ENCODE measurements at regions not wholly inside any gene's neighbourhood (a gene's known extent, or its start where the extent isn't known, plus 50 kb on each side); places are given as distances from the start of the nearest gene placed in this dataset.

DNA sequence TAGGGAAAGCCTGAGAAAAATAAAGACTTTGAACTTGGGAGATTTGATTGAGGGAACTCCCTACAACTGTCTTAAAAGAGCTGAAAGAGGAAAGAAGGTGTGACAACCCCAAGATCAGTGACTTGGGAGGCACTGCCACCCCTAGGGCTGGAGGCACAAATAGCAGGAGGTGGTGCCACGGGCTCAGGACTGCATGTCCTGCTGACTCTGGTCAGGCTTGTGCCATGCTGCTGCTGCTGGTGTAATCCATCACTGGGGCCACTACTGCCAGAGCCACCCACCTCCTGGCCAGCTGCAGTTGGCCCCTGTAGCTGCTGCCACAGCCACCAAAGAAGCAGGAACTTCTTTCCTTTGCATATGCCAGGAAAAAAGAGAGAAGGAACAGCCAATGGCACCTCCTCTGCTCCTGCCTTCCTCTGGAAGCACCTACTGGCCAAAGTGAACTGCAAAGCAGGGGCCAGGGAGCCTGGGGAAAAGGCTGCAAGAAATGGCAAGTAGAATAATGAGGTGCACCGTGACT lies 730.3 kb downstream of the PTPRU start:
- H3K27me3 Mint-ChIP-seq (ENCODE audit: unreplicated experiment), result peaks cover 2% of the 10 kb centered on the region
- TF ChIP-seq, protein P1, sequence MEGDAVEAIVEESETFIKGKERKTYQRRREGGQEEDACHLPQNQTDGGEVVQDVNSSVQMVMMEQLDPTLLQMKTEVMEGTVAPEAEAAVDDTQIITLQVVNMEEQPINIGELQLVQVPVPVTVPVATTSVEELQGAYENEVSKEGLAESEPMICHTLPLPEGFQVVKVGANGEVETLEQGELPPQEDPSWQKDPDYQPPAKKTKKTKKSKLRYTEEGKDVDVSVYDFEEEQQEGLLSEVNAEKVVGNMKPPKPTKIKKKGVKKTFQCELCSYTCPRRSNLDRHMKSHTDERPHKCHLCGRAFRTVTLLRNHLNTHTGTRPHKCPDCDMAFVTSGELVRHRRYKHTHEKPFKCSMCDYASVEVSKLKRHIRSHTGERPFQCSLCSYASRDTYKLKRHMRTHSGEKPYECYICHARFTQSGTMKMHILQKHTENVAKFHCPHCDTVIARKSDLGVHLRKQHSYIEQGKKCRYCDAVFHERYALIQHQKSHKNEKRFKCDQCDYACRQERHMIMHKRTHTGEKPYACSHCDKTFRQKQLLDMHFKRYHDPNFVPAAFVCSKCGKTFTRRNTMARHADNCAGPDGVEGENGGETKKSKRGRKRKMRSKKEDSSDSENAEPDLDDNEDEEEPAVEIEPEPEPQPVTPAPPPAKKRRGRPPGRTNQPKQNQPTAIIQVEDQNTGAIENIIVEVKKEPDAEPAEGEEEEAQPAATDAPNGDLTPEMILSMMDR (IDR thresholded peaks at IDR 0.05; ENCODE audit: unreplicated experiment), result no peak
- H3K4me3 Mint-ChIP-seq (ENCODE audit: unreplicated experiment), result no peak overlapping the region
- no peaks in the 10 kb centered on the region for H3K9me3 Mint-ChIP-seq (ENCODE audit: unreplicated experiment)
- H3K4me1 Mint-ChIP-seq (ENCODE audit: unreplicated experiment), result peaks cover 12% of the 10 kb centered on the region
- H3K27ac Mint-ChIP-seq (ENCODE audit: unreplicated experiment), result no peak overlapping the region
- no peaks in the 10 kb centered on the region for H3K36me3 Mint-ChIP-seq (ENCODE audit: low read depth, unreplicated experiment)
- DNase-seq (ENCODE audit: low spot score), result no peak

DNA sequence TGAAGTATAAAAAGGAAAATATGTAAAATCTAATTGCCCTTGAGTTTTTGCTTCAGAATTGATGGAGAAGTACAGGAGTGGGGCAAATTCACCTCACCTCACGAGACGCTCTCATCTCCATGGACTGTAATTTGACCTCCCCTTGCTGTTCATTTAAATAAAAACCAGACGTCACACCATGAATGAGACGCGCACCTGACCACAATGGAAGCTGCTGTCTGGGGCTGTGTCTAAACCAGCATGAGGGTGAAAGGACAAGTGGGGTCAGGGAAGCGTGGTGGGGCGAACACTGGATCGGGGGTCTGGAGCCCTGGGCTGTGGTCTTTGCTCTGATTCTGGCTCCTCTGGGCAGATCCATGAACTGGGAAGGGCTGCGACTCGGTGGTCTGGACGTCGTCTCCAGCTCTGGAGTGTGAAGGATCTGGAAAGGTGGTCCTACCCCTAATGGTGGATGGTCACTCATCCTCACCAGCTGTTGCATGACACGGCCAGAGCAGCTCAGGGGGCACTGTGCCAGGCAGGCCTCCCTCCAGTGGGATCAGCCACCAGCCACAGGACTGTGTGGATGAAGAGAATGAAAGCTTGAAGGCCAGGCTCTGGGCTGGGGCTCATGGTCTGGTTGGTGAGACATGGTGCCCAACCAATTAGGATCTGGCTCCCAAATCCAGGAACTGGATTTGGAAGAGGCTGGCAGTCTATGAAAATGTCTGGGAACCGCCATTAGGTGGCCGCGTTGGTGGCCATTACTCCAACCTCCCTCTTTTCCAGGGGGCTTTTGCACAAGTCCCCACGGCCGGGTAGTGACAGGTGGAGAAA lies 728.6 kb downstream of the PTPRU start:
- no peak overlapping the region for H3K4me3 Mint-ChIP-seq (ENCODE audit: unreplicated experiment)
- TF ChIP-seq, protein P1 (IDR thresholded peaks at IDR 0.05; ENCODE audit: unreplicated experiment), result no peak
- no peaks in the 10 kb centered on the region for H3K27me3 Mint-ChIP-seq (ENCODE audit: unreplicated experiment)
- peaks cover 4% of the 10 kb centered on the region for H3K4me1 Mint-ChIP-seq (ENCODE audit: unreplicated experiment)
- DNase-seq (ENCODE audit: low spot score), result no peak
- H3K27ac Mint-ChIP-seq (ENCODE audit: unreplicated experiment), result no peak overlapping the region
- no peaks in the 10 kb centered on the region for H3K9me3 Mint-ChIP-seq (ENCODE audit: unreplicated experiment)
- H3K36me3 Mint-ChIP-seq (ENCODE audit: low read depth, unreplicated experiment), result no peaks in the 10 kb centered on the region

DNA sequence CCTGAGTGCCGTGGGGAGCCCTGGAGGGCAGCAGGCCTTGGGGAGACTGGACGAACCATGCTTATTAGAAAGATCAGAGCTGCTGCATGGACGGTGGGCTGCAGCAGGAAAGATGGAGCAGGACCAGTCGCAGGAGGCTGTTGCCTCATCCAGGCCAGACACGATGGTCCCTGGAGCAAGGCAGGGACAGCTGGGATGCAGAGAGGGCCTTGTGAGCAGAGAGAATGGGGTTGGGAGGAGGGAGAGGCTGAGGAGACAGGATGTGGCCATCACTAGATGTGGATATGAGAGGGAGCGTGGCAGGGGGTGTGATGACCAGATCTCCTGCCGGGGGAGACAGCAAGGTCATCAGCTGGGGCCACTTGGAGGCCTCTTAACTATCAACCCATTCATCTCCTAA lies 727.6 kb downstream of the PTPRU start:
- H3K27ac Mint-ChIP-seq (ENCODE audit: unreplicated experiment), result no peak overlapping the region
- no peaks in the 10 kb centered on the region for H3K9me3 Mint-ChIP-seq (ENCODE audit: unreplicated experiment)
- no peak for DNase-seq (ENCODE audit: low spot score)
- TF ChIP-seq, protein P1 (IDR thresholded peaks at IDR 0.05; ENCODE audit: unreplicated experiment), result no peak
- H3K36me3 Mint-ChIP-seq (ENCODE audit: low read depth, unreplicated experiment), result no peaks in the 10 kb centered on the region
- H3K4me3 Mint-ChIP-seq (ENCODE audit: unreplicated experiment), result no peak overlapping the region
- H3K4me1 Mint-ChIP-seq (ENCODE audit: unreplicated experiment), result peaks cover 4% of the 10 kb centered on the region
- peaks cover under 1% of the 10 kb centered on the region for H3K27me3 Mint-ChIP-seq (ENCODE audit: unreplicated experiment)

DNA sequence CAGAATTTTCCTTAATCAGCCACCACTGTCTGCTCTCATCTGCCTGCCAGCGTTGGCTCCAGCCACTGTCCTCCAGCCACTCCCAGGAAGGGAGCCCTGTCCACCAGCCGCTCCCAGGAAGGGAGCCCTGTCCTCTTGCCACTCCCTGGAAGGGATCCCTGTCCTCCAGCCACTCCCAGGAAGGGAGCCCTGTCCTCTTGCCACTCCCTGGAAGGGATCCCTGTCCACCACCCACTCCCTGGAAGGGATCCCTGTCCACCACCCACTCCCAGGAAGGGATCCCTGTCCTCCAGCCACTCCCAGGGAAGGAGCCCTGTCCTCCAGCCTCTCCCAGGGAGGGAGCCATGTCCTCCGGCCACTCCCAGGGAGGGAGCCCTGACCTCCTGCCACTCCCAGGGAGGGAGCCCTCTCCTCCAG lies 726.5 kb downstream of the PTPRU start:
- DNase-seq (ENCODE audit: low spot score), result no peak
- TF ChIP-seq, protein P1 (IDR thresholded peaks at IDR 0.05; ENCODE audit: unreplicated experiment), result no peak
- H3K36me3 Mint-ChIP-seq (ENCODE audit: low read depth, unreplicated experiment), result no peaks in the 10 kb centered on the region
- H3K9me3 Mint-ChIP-seq (ENCODE audit: unreplicated experiment), result no peaks in the 10 kb centered on the region
- peaks cover 4% of the 10 kb centered on the region for H3K4me1 Mint-ChIP-seq (ENCODE audit: unreplicated experiment)
- H3K27me3 Mint-ChIP-seq (ENCODE audit: unreplicated experiment), result peaks cover 3% of the 10 kb centered on the region
- no peak overlapping the region for H3K4me3 Mint-ChIP-seq (ENCODE audit: unreplicated experiment)
- H3K27ac Mint-ChIP-seq (ENCODE audit: unreplicated experiment), result no peak overlapping the region

DNA sequence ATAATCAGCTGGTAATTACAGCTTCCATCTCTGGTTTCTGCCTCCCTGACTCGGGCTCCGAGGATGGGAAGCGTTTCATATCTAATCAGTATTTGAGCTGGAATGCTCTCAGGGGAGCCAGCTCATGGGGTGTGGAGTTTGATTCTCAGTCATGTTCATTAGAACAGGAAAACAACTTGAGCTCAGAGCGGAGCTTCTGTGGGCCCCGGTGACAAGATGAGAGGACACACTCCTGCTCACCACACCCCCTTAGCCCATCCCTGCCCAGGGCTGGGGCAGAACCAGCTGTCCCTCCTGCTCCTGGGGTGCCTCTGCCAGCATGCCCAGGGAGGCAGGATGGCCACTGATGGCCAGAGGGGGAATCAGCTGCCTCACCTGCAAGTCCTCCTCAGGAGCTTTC lies 726.0 kb downstream of the PTPRU start:
- TF ChIP-seq, protein P1 (IDR thresholded peaks at IDR 0.05; ENCODE audit: unreplicated experiment), result no peak
- Mint-ChIP-seq H3K36me3 (ENCODE audit: low read depth, unreplicated experiment) (no peaks in the 10 kb centered on the region), H3K4me1 (ENCODE audit: unreplicated experiment) (peaks cover 4% of the 10 kb centered on the region), H3K9me3 (ENCODE audit: unreplicated experiment) (no peaks in the 10 kb centered on the region), H3K27me3 (ENCODE audit: unreplicated experiment) (peaks cover 3% of the 10 kb centered on the region), H3K4me3 (ENCODE audit: unreplicated experiment) (no peak overlapping the region), H3K27ac (ENCODE audit: unreplicated experiment) (no peak overlapping the region)
- no peak for DNase-seq (ENCODE audit: low spot score)

Data from endothelial cell (in vitro differentiated cells).